H1 (cell line): ENCODE measurements at regions not wholly inside any gene's neighbourhood (a gene's known extent, or its start where the extent isn't known, plus 50 kb on each side); places are given as distances from the start of the nearest gene placed in this dataset.

ENCODE experiments used
- BACH1 ChIP-seq: IDR thresholded peaks from 2 replicates; pipeline ENCODE4 v1.6.1; 2012; ENCODE audit warnings: low read length, improper control_type of control experiment
- EGR1 ChIP-seq: IDR thresholded peaks from 2 replicates; pipeline ENCODE4 v1.6.1; 2011; ENCODE audit warnings: low read depth, low read length, borderline replicate concordance
- EZH2 ChIP-seq: fragments of 200-600 bp; sonication (generic); IDR thresholded peaks from 2 replicates; pipeline ENCODE4 v1.7.1; 2012; ENCODE audit warnings: low read depth, mild to moderate bottlenecking, moderate library complexity, low read length, inconsistent platforms; ENCODE audit not compliant: severe bottlenecking
- FOSL1 ChIP-seq: IDR thresholded peaks from 2 replicates; pipeline ENCODE4 v1.6.1; 2011; ENCODE audit warnings: mild to moderate bottlenecking, low read depth, low read length, moderate library complexity; ENCODE audit not compliant: insufficient read depth
- GABPA ChIP-seq: IDR thresholded peaks from 2 replicates; pipeline ENCODE4 v1.6.1; 2011; ENCODE audit warnings: mild to moderate bottlenecking, low read length, moderate library complexity, borderline replicate concordance; ENCODE audit not compliant: insufficient read depth
- HDAC2 ChIP-seq, 2 experiments: fragments of 300-600 bp in 1 of 2; sonication (generic) in 1 of 2; IDR thresholded peaks; 2 replicates each; pipeline ENCODE4 v1.6.1; 2011 to 2012; ENCODE audit warnings: low read depth in 2 of 2, low read length in 2 of 2, mild to moderate bottlenecking in 2 of 2, moderate library complexity in 2 of 2, borderline replicate concordance in 1 of 2, inconsistent platforms in 1 of 2
- HDAC6 ChIP-seq: IDR thresholded peaks from one replicate; pipeline ENCODE4 v1.7.1; 2012; ENCODE audit warnings: low read depth, mild to moderate bottlenecking, inconsistent platforms, low read length, moderate library complexity
- KDM4A ChIP-seq: IDR thresholded peaks from one replicate; pipeline ENCODE4 v1.7.1; 2012; ENCODE audit warnings: low read depth, mild to moderate bottlenecking, moderate library complexity, low read length, inconsistent platforms; ENCODE audit not compliant: severe bottlenecking
- MAFK ChIP-seq: IDR thresholded peaks from 2 replicates; pipeline ENCODE4 v1.6.1; 2012; ENCODE audit warnings: low read depth, mild to moderate bottlenecking, improper control_type of control experiment, low read length
- NRF1 ChIP-seq: IDR thresholded peaks from 2 replicates; pipeline ENCODE4 v1.6.1; 2011; ENCODE audit warnings: mild to moderate bottlenecking, low read depth, low read length, improper control_type of control experiment
- PHF8 ChIP-seq: fragments of 200-600 bp; sonication (generic); conservative IDR thresholded peaks from 2 replicates; pipeline ENCODE4 v1.7.1; 2012; ENCODE audit warnings: low read depth, mild to moderate bottlenecking, inconsistent platforms, low read length, moderate library complexity
- POLR2AphosphoS5 ChIP-seq: IDR thresholded peaks from 2 replicates; pipeline ENCODE4 v1.6.1; 2011; ENCODE audit warnings: low read depth, low read length
- RAD21 ChIP-seq, 2 experiments: IDR thresholded peaks in 1 of 2; conservative IDR thresholded peaks in 1 of 2; 2 replicates each; pipeline ENCODE4 v1.6.1; 2011; ENCODE audit warnings: low read depth in 2 of 2, low read length in 2 of 2, improper control_type of control experiment in 1 of 2, inconsistent platforms in 1 of 2, mild to moderate bottlenecking in 1 of 2, moderate library complexity in 1 of 2
- RBBP5 ChIP-seq: IDR thresholded peaks from 2 replicates; pipeline ENCODE4 v1.7.1; 2012; ENCODE audit warnings: low read depth, mild to moderate bottlenecking, inconsistent platforms, low read length, moderate library complexity, borderline replicate concordance
- RFX5 ChIP-seq: IDR thresholded peaks from 2 replicates; pipeline ENCODE4 v1.6.1; 2011; ENCODE audit warnings: low read depth, low read length, improper control_type of control experiment, borderline replicate concordance
- SIN3A ChIP-seq, 2 experiments: IDR thresholded peaks in 1 of 2; conservative IDR thresholded peaks in 1 of 2; 2 replicates each; pipeline ENCODE4 v1.6.1; 2011 to 2012; ENCODE audit warnings: low read length in 2 of 2, improper control_type of control experiment in 1 of 2, low read depth in 1 of 2, mild to moderate bottlenecking in 1 of 2
- SP1 ChIP-seq: IDR thresholded peaks from 2 replicates; pipeline ENCODE4 v1.6.1; 2011; ENCODE audit warnings: low read depth, low read length
- SP2 ChIP-seq: IDR thresholded peaks from 2 replicates; pipeline ENCODE4 v1.6.1; 2012; ENCODE audit warnings: mild to moderate bottlenecking, low read length, inconsistent platforms
- SUZ12 ChIP-seq: fragments of 200-600 bp; sonication (generic); IDR thresholded peaks from 2 replicates; pipeline ENCODE4 v1.6.1; 2012; ENCODE audit warnings: mild to moderate bottlenecking, inconsistent platforms, low read length, moderate library complexity, mixed read lengths
- TAF7 ChIP-seq: optimal IDR thresholded peaks from 2 replicates; pipeline ENCODE3; 2011; ENCODE audit warnings: low read depth, mild to moderate bottlenecking, inconsistent platforms, low read length, moderate library complexity, borderline replicate concordance
- USF2 ChIP-seq: IDR thresholded peaks from 2 replicates; pipeline ENCODE4 v1.6.1; 2011; ENCODE audit warnings: low read length, improper control_type of control experiment
- YY1 ChIP-seq: IDR thresholded peaks from 2 replicates; pipeline ENCODE4 v1.6.1; 2011; ENCODE audit warnings: low read depth, mild to moderate bottlenecking, low read length
- ZNF274 ChIP-seq: IDR thresholded peaks from 2 replicates; pipeline ENCODE4 v1.7.0; 2012; ENCODE audit warnings: low read length, borderline replicate concordance; ENCODE audit errors: extremely low read depth

GRCh38 chr13:33349986-33350826 lies 64.7 kb upstream of the STARD13 start (continued):
- TF ChIP-seq SP2 = no peak
- no peak for TF ChIP-seq RAD21 (IDR thresholded peaks at IDR 0.05 in 1 of 2, conservative IDR thresholded peaks at IDR 0.05 in 1 of 2; ENCODE audit: low read depth in 2 of 2, low read length in 2 of 2)
- 0 out of 2 replicates have a peak, but pooled peaks have one; percentile 15 for TF ChIP-seq RBBP5
- no peak for TF ChIP-seq HDAC2 (IDR thresholded peaks at IDR 0.05; ENCODE audit: borderline replicate concordance in 1 of 2, low read depth in 2 of 2, low read length in 2 of 2)
- TF ChIP-seq NRF1 = no peak
- TF ChIP-seq MAFK = no peak
- no peak for TF ChIP-seq GABPA
- TF ChIP-seq EZH2 = peak; percentile 59
- no peak for TF ChIP-seq FOSL1
- TF ChIP-seq SUZ12 = peak; percentile 67
- no peak for TF ChIP-seq BACH1
- TF ChIP-seq SIN3A (conservative IDR thresholded peaks at IDR 0.05 in 1 of 2, IDR thresholded peaks at IDR 0.05 in 1 of 2; ENCODE audit: low read depth in 1 of 2, low read length in 2 of 2) = no peak
- no peak for TF ChIP-seq YY1
- TF ChIP-seq PHF8 = no peak
- no peak for TF ChIP-seq USF2
- no peak for TF ChIP-seq POLR2AphosphoS5
- no peak for TF ChIP-seq SP1
- no peak for TF ChIP-seq TAF7
- TF ChIP-seq RFX5 = no peak
- no peak for TF ChIP-seq ZNF274
- no peak for TF ChIP-seq EGR1
- TF ChIP-seq KDM4A = peak; percentile 87
- no peak for TF ChIP-seq HDAC6
